Dedifferentiated amniotic fluid mesenchymal stem cell (primary cell): ENCODE measurements at regions not wholly inside any gene's neighbourhood (a gene's known extent, or its start where the extent isn't known, plus 50 kb on each side); places are given as distances from the start of the nearest gene placed in this dataset.

Source experiments
- DNase-seq: peaks from one replicate; pipeline ENCODE4 v3.0.0-alpha.2; 2016; ENCODE audit errors: extremely low spot score

- no peak for DNase-seq
Measured at GRCh38 chr1:71267220-71267619, 186.4 kb upstream of the ZRANB2 start.

- DNase-seq, result no peak
Measured at GRCh38 chr1:71264039-71264438, 183.2 kb upstream of the ZRANB2 start.

DNA sequence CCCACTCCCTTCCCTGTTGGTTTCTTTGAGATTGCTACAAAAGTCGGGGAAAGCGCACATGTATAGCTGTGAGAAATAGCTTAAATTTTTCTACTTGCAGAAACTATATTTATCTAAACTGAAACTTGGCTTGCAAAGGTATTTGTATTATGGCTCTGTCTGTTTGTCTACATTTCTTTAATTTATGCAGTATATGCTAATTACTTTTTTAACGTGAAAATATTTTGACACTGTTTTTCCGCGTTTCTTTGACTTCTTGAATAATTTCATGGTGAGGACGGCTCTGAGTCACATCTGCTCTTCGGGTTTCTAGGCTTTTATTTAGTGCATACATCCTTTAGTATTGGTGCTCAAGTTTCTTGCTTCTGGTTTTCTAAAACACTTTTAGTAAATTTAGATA lies 182.1 kb upstream of the ZRANB2 start:
- no peak for DNase-seq

GRCh38 chr1:71252900-71253299 lies 172.1 kb upstream of the ZRANB2 start:
- DNase-seq, result no peak

GRCh38 chr1:71245246-71245645 lies 164.4 kb upstream of the ZRANB2 start:
- DNase-seq, result no peak

GRCh38 chr1:71242239-71242638 lies 161.4 kb upstream of the ZRANB2 start:
- DNase-seq, result peak; percentile 51

DNA sequence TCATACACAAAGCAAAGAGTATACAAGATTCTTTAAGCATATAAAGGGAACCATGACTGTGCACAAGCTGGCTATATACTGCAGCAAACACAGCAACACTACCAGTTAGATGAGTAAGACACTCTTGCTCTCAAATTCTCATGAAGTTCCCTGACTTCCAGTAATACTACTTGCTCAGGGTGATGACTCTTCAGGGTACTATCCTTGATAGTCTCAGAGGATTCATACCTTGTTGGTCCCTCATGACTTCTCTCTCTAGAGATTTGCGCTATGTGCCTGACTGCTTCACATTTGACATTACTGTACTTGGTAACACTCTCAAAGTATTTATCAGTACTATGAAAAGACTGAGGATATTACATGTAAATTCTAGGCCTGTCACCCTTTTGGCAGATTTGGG lies 159.8 kb upstream of the ZRANB2 start:
- DNase-seq, result no peak

DNA sequence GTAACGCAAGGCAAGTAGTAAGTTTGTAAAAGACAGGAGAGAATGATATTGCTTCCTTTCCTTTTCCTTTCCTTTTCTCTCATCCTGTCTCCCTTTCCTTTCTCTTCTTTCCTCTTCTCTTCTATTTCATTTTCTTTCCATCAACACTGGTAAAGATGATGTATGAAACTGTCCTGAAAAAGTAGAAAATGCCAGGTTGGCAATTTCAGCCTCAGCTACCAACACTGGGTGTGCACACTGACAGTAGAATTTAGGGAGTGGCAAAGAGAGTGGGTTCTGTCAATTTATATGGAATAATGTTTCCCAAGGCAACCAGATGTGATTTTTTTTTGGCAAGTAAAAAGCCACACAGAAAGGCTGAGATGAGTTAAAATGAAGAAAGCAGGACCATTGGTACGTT lies 155.7 kb upstream of the ZRANB2 start:
- DNase-seq, result no peak

DNA sequence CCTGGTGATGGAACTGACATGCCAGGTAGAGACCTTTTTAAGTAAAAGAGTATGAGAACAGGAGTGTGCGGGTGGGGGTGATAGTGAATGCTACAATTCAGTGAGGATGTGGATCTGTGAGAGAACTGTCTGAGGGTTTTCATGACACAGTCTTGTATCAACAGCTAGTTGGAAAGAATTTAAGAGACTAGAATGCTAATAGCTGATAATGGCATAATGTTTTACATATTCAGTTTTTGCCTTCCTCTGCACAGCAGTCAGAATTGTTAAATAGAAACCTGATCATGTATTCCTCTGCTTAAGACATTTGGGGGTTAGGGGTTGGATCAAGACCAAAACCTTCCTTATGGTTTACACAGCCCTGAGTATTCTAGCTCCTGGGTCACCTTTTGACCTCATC lies 152.8 kb upstream of the ZRANB2 start:
- no peak for DNase-seq

- no peak for DNase-seq
Measured at GRCh38 chr1:71232786-71233185, 152.0 kb upstream of the ZRANB2 start.

- no peak for DNase-seq
Measured at GRCh38 chr1:71232166-71232763, 151.4 kb upstream of the ZRANB2 start.

GRCh38 chr1:71231751-71232150 lies 150.9 kb upstream of the ZRANB2 start:
- DNase-seq, result peak; percentile 33

DNA sequence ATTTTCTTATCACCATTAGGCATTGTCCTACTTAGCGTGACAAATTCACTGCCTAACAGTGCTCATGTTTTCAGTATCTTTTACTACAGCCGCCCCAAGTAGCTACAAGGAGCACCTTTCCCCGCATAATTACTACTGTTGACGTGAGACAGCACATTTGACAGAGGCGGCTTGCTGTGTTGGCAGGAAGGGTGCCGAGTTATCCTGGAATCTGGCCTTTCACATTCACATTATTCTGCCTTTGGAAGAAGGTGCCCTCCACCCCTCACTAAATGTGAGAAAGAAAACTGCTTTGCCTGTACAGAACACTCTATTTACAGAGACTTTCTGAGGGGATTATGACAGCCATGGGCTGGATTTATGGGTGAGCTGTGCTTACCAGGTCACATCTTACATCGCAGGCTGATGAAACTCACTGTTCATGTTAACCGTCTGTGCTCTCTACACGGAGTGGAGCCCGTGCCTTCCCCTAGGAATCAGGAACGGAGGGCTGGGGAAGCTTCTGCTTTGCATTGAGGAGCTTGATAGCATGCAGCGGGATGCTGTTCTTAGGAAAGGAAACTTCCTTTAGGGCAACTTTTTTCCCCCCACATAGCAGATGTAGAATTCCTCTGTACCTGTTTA lies 148.0 kb upstream of the ZRANB2 start:
- no peak for DNase-seq

GRCh38 chr1:71228241-71228640 lies 147.4 kb upstream of the ZRANB2 start:
- DNase-seq, result no peak

GRCh38 chr1:71224741-71225377 lies 144.0 kb upstream of the ZRANB2 start:
- DNase-seq, result no peak

DNA sequence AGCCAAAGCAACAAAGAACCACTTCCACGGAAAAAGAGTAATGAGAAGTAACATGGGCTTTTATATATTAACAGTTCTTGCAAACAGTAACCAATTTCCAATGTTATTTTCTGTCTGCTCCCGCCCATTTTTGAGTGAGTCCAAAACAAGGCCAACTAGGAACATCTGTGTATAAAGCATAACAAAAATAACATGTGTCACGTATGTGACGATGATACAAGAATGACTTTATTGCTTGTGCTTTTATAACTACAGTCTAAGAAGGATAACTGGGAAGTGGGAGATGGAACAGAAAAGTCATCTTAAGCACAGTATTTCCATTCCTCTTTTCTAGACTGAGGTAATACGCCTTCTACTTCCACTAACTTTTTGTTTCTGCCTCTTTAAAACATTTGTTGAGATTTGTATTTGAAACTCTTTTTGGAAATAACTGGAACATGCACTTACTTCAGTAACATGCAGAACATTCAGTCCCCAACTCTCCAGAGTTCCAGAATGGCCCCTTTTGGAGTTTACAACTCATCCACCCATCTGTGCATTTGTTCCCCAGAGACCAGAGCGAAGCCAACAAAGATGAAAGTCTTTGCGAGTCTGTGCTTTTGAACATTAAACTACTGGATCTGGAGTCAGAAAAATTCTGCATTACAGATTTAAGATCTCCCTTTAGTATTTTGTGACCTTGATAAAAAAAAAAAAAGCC lies 143.0 kb upstream of the ZRANB2 start:
- DNase-seq, result no peak

DNA sequence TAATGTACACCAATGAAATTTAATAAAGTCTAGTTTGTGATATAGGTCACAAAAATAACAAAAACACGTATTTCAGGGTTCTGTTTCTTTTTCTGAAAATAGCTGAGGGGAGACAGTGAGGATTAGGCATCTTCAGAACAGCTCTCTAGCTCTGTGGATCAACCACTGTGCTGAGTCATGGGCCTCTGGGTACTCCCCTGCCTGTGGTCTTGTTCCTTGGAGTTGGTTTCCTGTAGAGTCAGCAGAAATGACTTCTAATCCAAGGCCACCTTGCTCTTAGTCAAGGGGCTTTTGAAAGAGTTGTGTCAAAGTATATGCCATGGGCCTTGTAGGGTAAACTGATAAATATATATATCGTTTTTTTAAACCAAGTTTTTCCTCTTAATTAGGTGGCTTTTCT lies 141.8 kb upstream of the ZRANB2 start:
- DNase-seq, result no peak

- no peak for DNase-seq
Measured at GRCh38 chr1:71210718-71211117, 129.9 kb upstream of the ZRANB2 start.

DNA sequence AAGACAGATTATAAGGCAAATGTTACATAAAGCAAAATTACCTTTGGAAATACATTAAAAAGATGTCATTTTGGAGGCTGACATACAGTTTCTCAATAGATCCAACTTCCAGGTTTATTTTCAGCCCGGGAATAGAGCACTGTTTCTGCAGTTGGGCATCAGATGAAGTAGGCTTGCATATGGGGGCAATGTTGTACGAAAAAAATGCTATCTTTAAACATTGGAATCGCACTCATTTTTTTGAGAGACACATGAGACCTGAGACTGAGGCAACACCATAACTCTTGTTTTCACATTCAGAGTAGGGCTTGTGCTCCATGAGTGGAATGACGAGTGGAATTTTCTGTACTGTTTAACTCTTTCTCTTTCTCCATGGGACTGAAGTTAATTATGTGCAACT lies 122.4 kb upstream of the ZRANB2 start:
- no peak for DNase-seq

DNA sequence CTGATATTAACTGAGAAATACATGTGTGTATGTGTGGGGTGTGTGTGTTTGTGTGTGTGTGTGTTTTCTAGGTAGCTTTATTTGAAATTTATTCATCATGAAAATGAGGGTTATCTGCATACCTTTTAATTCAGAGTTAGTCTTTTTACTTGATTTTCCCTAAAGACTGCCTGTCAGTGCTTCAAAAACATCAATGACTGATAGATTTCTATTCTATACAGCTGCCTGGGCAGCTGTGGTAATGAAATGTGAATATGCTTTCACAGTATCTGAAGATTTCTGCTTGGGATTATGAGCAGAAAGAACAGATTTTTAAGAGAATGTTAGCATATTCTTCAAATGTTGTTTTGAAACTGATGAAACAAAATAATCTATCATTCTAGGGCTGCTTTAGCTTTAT lies 119.7 kb upstream of the ZRANB2 start:
- DNase-seq, result no peak

DNA sequence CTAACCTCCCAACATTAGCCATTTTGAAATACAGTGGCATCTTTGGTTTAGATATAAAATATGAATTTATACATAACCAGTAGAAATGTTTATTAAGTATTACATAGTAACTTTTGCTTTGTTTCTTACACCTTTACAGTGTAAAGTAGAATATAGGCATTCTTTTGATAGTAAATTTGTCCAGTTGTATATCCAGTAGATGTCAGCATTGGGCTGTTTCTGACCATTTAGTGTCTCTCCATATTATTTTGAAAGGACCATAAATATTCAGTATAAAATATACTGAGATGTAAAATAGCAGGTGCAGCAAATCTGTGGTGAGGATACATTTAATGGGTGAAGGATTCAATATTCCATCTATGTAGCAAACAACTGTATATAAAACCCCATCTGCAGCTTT lies 115.8 kb upstream of the ZRANB2 start:
- peak; percentile 42 for DNase-seq

GRCh38 chr1:71193153-71193552 lies 112.3 kb upstream of the ZRANB2 start:
- DNase-seq, result peak; percentile 14

- no peak for DNase-seq
Measured at GRCh38 chr1:71191520-71191919, 110.7 kb upstream of the ZRANB2 start.
